A673 (cell line): ENCODE measurements at regions not wholly inside any gene's neighbourhood (a gene's known extent, or its start where the extent isn't known, plus 50 kb on each side); places are given as distances from the start of the nearest gene placed in this dataset.

Experiments used
- BruUV-seq: library from RNA; stranded (reverse); fragments of 400-500 nt; replicated peaks from 2 replicates; lab custom pipeline; 2021; lab: Mats Ljungman, UMichigan
- CTCF ChIA-PET: fragments of 300-600 bp; sonication (Branson Sonifier 250); formaldehyde crosslinking; loops from one replicate; lab custom pipeline; 2022; ENCODE audit warnings: antibody characterized with exemption; lab: Charles Lee
- POLR2A ChIA-PET: fragments of 300-600 bp; sonication (Branson Sonifier 250); formaldehyde crosslinking; loops from one replicate; lab custom pipeline; 2022; ENCODE audit warnings: antibody characterized with exemption; ENCODE audit not compliant: low non-redundant PET; lab: Charles Lee
- DNase-seq: peaks from one replicate; pipeline ENCODE4 v3.0.0-alpha.2; 2015; ENCODE audit warnings: low spot score
- H3K27ac ChIP-seq: fragments of 200-600 bp; sonication (generic); 2 replicates; pipeline ENCODE4 v1.5.1; 2016; ENCODE audit warnings: mixed run types, low read depth, mild to moderate bottlenecking, mixed read lengths, antibody characterized with exemption, low read length; ENCODE audit not compliant: poor library complexity, severe bottlenecking
- H3K27me3 ChIP-seq: fragments of 200-600 bp; sonication (generic); replicated peaks from 2 replicates; pipeline ENCODE4 v1.6.1; 2017; ENCODE audit warnings: mixed run types, low read depth, mild to moderate bottlenecking, mixed read lengths, antibody characterized with exemption, low read length; ENCODE audit not compliant: insufficient read depth, poor library complexity
- H3K36me3 ChIP-seq: fragments of 200-600 bp; sonication (generic); 2 replicates; pipeline ENCODE4 v1.6.1; 2016; ENCODE audit warnings: mixed run types, mild to moderate bottlenecking, mixed read lengths, antibody characterized with exemption, low read length; ENCODE audit not compliant: insufficient read depth, poor library complexity, severe bottlenecking
- H3K4me1 ChIP-seq: fragments of 200-600 bp; sonication (generic); 2 replicates; pipeline ENCODE4 v1.6.1; 2017; ENCODE audit warnings: mixed run types, mild to moderate bottlenecking, mixed read lengths, antibody characterized with exemption, low read length; ENCODE audit not compliant: insufficient read depth, poor library complexity, severe bottlenecking
- H3K4me3 ChIP-seq: fragments of 200-600 bp; sonication (generic); 2 replicates; pipeline ENCODE4 v1.5.1; 2016; ENCODE audit warnings: low read depth, mixed run types, mild to moderate bottlenecking, mixed read lengths, low read length; ENCODE audit not compliant: poor library complexity, severe bottlenecking
- H3K9me3 ChIP-seq: fragments of 200-600 bp; sonication (generic); 2 replicates; pipeline ENCODE4 v1.6.1; 2016; ENCODE audit warnings: mixed run types, low read depth, mild to moderate bottlenecking, mixed read lengths, antibody characterized with exemption, low read length; ENCODE audit not compliant: poor library complexity, severe bottlenecking
- CTCF ChIP-seq: fragments of 300-800, 200-600 bp; sonication (generic); conservative IDR thresholded peaks from 2 replicates; pipeline ENCODE4 v1.5.1; 2017; ENCODE audit warnings: low read depth, mild to moderate bottlenecking, antibody characterized with exemption, low read length, moderate library complexity, mixed read lengths
- EZH2 ChIP-seq: fragments of 200-600 bp; sonication (generic); IDR thresholded peaks from 2 replicates; pipeline ENCODE4 v1.6.1; 2017; ENCODE audit warnings: borderline replicate concordance, low read depth, mild to moderate bottlenecking, mixed read lengths, antibody characterized with exemption, low read length; ENCODE audit not compliant: poor library complexity, severe bottlenecking
- intact Hi-C: fragments of 100-400 bp; cut with micrococcal nuclease; formaldehyde crosslinking; loops from one replicate; pipeline ENCODE4 v1.10.0; 2022; ENCODE audit not compliant: unreplicated experiment

GRCh38 chr1:208534599-208534897 lies 290.4 kb upstream of the PLXNA2 start:
- no peak overlapping the region for H3K4me3 ChIP-seq
- no peak for DNase-seq
- CTCF ChIA-PET = no interaction called here
- no peaks in the 10 kb centered on the region for H3K36me3 ChIP-seq
- no peak overlapping the region for H3K27ac ChIP-seq
- POLR2A ChIA-PET = interaction anchor here (0.6 kb wide), 1 partner anchor 160 kb away, joined by 5 read pairs; no protein-coding TSS in a partner anchor
- H3K27me3 ChIP-seq = peaks cover 4% of the 10 kb centered on the region
- intact Hi-C loops = no loop called here
- BruUV-seq = no TSS peak
- no peaks in the 10 kb centered on the region for H3K4me1 ChIP-seq
- TF ChIP-seq EZH2 = no peak
- no peak for TF ChIP-seq CTCF
- no peaks in the 10 kb centered on the region for H3K9me3 ChIP-seq

- H3K4me3 ChIP-seq = no peak overlapping the region
- ChIA-PET CTCF (no interaction called here), POLR2A (no interaction called here)
- TF ChIP-seq CTCF = no peak
- TF ChIP-seq EZH2 = no peak
- H3K36me3 ChIP-seq = no peaks in the 10 kb centered on the region
- H3K9me3 ChIP-seq = no peaks in the 10 kb centered on the region
- no peaks in the 10 kb centered on the region for H3K4me1 ChIP-seq
- no peaks in the 10 kb centered on the region for H3K27me3 ChIP-seq
- intact Hi-C loops = no loop called here
- DNase-seq = no peak
- no TSS peak for BruUV-seq
- no peak overlapping the region for H3K27ac ChIP-seq
Measured at GRCh38 chr1:208534979-208535378, 290.8 kb upstream of the PLXNA2 start.

DNA sequence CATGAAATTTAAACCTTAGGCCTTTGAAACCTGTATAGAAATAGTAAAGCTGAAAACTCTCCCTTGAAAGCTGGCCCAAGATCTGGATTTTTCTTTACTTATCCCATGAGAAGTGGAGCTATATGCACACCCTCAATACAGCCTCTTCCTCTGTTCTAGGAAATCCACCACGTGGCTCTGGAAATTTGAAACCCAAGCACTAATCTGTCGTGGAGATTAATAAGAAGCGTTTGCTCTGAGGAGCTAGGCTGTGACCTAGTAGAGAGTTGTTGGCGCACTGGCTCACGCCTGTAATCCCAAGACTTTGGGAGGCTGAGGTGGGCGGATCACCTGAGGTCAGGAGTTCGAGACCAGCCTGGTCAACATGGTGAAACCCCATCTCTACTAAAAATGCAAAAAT lies 291.3 kb upstream of the PLXNA2 start:
- H3K4me1 ChIP-seq = no peaks in the 10 kb centered on the region
- H3K36me3 ChIP-seq = no peaks in the 10 kb centered on the region
- intact Hi-C loops = no loop called here
- TF ChIP-seq CTCF (no peak), EZH2 (no peak)
- no peak overlapping the region for H3K27ac ChIP-seq
- POLR2A ChIA-PET = no interaction called here
- DNase-seq = no peak
- CTCF ChIA-PET = no interaction called here
- H3K4me3 ChIP-seq = no peak overlapping the region
- BruUV-seq = no TSS peak
- H3K9me3 ChIP-seq = no peaks in the 10 kb centered on the region
- no peaks in the 10 kb centered on the region for H3K27me3 ChIP-seq

- no peak overlapping the region for H3K27ac ChIP-seq
- no peak for DNase-seq
- intact Hi-C loops = no loop called here
- ChIA-PET POLR2A (no interaction called here), CTCF (no interaction called here)
- no peaks in the 10 kb centered on the region for H3K27me3 ChIP-seq
- TF ChIP-seq EZH2 (no peak), CTCF (no peak)
- H3K4me1 ChIP-seq = no peaks in the 10 kb centered on the region
- H3K9me3 ChIP-seq = no peaks in the 10 kb centered on the region
- no TSS peak for BruUV-seq
- no peak overlapping the region for H3K4me3 ChIP-seq
- H3K36me3 ChIP-seq = no peaks in the 10 kb centered on the region
Measured at GRCh38 chr1:208536212-208536611, 292.0 kb upstream of the PLXNA2 start.
